GM10248 (cell line): ENCODE measurements at regions not wholly inside any gene's neighbourhood (a gene's known extent, or its start where the extent isn't known, plus 50 kb on each side); places are given as distances from the start of the nearest gene placed in this dataset.

ENCODE experiments used
- CTCF ChIA-PET: fragments of 300-600 bp; sonication (Branson Sonifier 250); formaldehyde crosslinking; extraction: SDS; loops from one replicate; lab custom pipeline; 2021; ENCODE audit warnings: antibody characterized with exemption; lab: Yijun Ruan, JAX
- POLR2A ChIA-PET: fragments of 350-650 bp; sonication (Branson Sonifier 250); formaldehyde crosslinking; extraction: SDS; loops from one replicate; lab custom pipeline; 2020; ENCODE audit warnings: antibody characterized with exemption; lab: Yijun Ruan, JAX
- DNase-seq: peaks from one replicate; pipeline ENCODE4 v3.0.0; 2012; ENCODE audit errors: extremely low spot score
- CTCF ChIP-seq: IDR thresholded peaks from 2 replicates; pipeline ENCODE4 v1.5.1; 2012; ENCODE audit warnings: mild to moderate bottlenecking, low read depth; ENCODE audit errors: extremely low read depth, missing control alignments, control extremely low read depth

GRCh38 chr3:132961991-132962390 is 76.2 kb upstream of the TMEM108 start:
- CTCF ChIA-PET = no interaction called here
- TF ChIP-seq CTCF = no peak
- POLR2A ChIA-PET = no interaction called here

GRCh38 chr3:132953683-132954082 is 84.5 kb upstream of the TMEM108 start:
- no peak for DNase-seq
- ChIA-PET CTCF (interaction anchor here (0.7 to 1.2 kb wide), 3 partner anchors 9 to 14 kb away, joined by 3 read pairs; no protein-coding TSS in a partner anchor), POLR2A (no interaction called here)
- no peak for TF ChIP-seq CTCF

More at GRCh38 chr3:132961991-132962390, 76.2 kb upstream of the TMEM108 start:
- no peak for DNase-seq

GRCh38 chr3:132927896-132928295 is 110.3 kb upstream of the TMEM108 start:
- ChIA-PET CTCF (no interaction called here), POLR2A (no interaction called here)
- TF ChIP-seq CTCF = no peak
- no peak for DNase-seq

- TF ChIP-seq CTCF = no peak
- POLR2A ChIA-PET = no interaction called here
- CTCF ChIA-PET = no interaction called here
- no peak for DNase-seq
Measured at GRCh38 chr3:132926098-132926497, 112.1 kb upstream of the TMEM108 start.

- CTCF ChIA-PET = no interaction called here
- POLR2A ChIA-PET = no interaction called here
- no peak for TF ChIP-seq CTCF
- no peak for DNase-seq
Measured at GRCh38 chr3:132925256-132925930, 112.8 kb upstream of the TMEM108 start.

- no peak for DNase-seq
- CTCF ChIA-PET = no interaction called here
- POLR2A ChIA-PET = no interaction called here
- no peak for TF ChIP-seq CTCF
Measured at GRCh38 chr3:132916096-132916495, 122.1 kb upstream of the TMEM108 start.

- CTCF ChIA-PET = no interaction called here
- no peak for DNase-seq
- POLR2A ChIA-PET = no interaction called here
- no peak for TF ChIP-seq CTCF
Measured at GRCh38 chr3:132912416-132912753, 125.8 kb upstream of the TMEM108 start.
